HG02763 (cell line): ENCODE measurements at regions not wholly inside any gene's neighbourhood (a gene's known extent, or its start where the extent isn't known, plus 50 kb on each side); places are given as distances from the start of the nearest gene placed in this dataset.
"Not testable (repeated sequence)": the region's sequence is repeated elsewhere in the genome, so short reads cannot be mapped to it uniquely, and the experiment has no call there.

Experiments
- ATAC-seq: cut with Tn5 transposase; IDR thresholded peaks from one replicate; pipeline ENCODE4 v1.9.1; 2021; ENCODE audit warnings: mild to moderate bottlenecking, moderate library complexity; ENCODE audit not compliant: unreplicated experiment

DNA sequence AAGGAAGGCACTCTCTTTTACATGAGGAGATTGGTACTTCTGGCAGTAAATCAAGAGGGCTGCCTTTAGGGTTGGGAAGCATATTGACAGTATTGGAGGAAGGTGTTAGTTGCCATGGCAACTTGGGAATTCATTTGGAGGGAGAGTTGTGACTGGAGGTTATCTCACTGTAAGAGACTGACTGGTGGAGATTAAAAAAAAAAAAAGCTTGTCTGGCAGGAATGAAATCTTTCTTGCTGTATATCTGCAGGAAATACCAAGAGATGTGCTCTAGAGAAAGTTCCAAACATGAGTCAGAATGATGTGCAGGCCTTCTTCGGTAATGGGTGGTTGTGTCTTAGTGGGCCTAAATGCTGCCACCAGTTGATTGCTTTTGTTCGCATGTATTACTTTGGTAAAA is 59.8 kb upstream of the FAM72C start:
- not testable (repeated sequence) for ATAC-seq

DNA sequence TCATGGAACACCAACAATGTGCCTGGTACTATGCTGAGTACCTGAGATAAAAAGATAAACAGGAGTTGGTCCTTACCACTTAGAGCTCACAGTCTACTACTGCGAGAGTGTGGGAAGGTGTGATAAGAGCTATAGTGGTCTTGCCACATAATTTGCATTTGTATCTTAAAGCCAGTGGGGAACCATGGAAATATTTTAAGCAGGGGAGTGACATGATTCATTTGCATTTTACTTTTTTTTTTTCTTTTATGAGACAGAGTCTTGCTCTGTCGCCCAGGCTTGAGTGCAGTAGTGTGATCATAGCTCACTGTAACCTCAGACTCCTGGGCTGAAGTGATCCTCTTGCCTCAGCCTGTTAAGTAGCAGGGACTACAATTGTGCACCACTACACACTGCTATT is 54.2 kb upstream of the FAM72C start:
- peak; percentile 89 for ATAC-seq

DNA sequence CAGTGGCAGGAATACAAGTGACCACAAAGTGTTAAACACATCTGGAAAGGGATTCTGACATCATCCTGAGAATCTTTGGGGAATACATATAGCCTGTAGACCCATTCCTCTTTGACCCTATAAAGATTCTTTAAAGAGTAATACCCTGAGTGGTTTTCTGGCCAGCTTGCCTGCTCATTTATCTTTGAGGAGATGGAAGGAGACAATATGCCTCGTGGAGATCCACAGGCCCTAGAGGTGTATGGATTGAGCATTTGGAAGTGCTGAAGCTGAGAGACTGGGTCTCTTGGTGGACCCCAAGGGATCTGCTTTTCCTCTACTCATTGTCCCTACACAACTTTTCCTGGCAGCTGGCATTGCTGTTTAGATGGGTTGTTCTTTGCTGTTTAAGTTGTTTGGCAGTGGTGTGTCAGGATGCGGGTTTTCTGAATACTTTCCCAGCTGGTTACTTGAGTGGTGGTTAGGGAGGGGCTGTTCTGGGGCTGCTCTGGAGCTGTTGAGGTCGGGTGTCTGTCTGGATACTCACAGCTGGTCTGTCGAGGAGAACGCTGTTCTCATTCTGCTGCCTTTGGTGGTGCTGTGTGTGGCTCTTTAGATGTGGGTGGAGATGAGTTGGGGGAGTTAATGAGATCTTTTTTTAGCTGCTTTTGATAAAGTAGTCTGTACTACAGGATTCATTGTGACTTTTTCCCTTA is 50.1 kb upstream of the FAM72C start:
- not testable (repeated sequence) for ATAC-seq
